ENCODE measurements at regions not wholly inside any gene's neighbourhood (a gene's known extent, or its start where the extent isn't known, plus 50 kb on each side); places are given as distances from the start of the nearest gene placed in this dataset.

DNA sequence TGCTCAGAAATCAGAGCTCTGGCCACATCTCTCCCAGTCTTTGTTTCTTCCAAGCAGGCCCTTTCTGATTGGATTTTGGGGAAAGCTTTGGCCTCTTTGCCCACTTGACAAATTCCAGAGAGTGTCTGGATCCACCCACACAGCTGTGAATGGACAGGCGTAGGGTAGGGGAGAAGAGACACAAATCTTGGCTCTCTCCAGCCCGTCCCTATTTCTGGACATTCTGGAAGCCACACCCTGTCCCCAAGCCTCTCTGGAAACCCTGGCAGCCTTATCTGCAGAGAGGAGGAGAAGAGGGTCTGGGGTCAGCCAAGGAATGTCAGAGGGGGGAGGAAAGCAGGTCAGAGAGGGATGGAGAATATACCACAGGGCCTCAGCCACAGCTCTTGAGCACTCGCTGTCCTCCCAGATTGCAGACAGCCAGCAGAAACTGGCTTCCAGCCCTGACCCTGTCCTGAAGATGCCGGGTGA, 59.5 kb upstream of the WNT11 start:
- Histone ChIP-seq H4K20me1 (ENCODE audit: insufficient read depth, low read length) (no peaks in the 10 kb centered on the region), H3K4me3 (ENCODE audit: insufficient read depth, low read depth, low read length) (no peak overlapping the region), H3K36me3 (ENCODE audit: insufficient read depth, low read length) (no peaks in the 10 kb centered on the region), H3K9ac (ENCODE audit: low read length) (no peak overlapping the region), H3K4me2 (ENCODE audit: low read length) (peak overlapping the region; percentile 68), H3K27me3 (ENCODE audit: insufficient read depth, low read length) (peaks cover 18% of the 10 kb centered on the region), H3K27ac (ENCODE audit: low read depth, low read length) (no peak overlapping the region), H3K4me1 (ENCODE audit: insufficient read depth, low read length) (peaks cover 12% of the 10 kb centered on the region), H3K79me2 (ENCODE audit: insufficient read depth, low read length) (no peaks in the 10 kb centered on the region), H2AFZ (ENCODE audit: low read depth, low read length) (no peak overlapping the region), H3K9me3 (ENCODE audit: insufficient read depth, low read depth, low read length) (peaks cover 5% of the 10 kb centered on the region)
- Mint-ChIP-seq H3K36me3 (ENCODE audit: low read depth, unreplicated experiment) (no peaks in the 10 kb centered on the region), H3K27ac (ENCODE audit: unreplicated experiment) (no peak overlapping the region), H3K9me3 (ENCODE audit: unreplicated experiment) (peaks cover 3% of the 10 kb centered on the region), H3K27me3 (ENCODE audit: low read depth, unreplicated experiment) (peaks cover 27% of the 10 kb centered on the region), H3K4me3 (ENCODE audit: unreplicated experiment) (no peak overlapping the region), H3K4me1 (ENCODE audit: low read depth, unreplicated experiment) (peaks cover 6% of the 10 kb centered on the region)
- FAIRE-seq (no peak), DNase-seq (ENCODE audit: low read depth) (peak; percentile 3)
- no peak for TF ChIP-seq EZH2 (IDR thresholded peaks at IDR 0.05; ENCODE audit: insufficient read depth, low read length)
- TF ChIP-seq, protein P1, sequence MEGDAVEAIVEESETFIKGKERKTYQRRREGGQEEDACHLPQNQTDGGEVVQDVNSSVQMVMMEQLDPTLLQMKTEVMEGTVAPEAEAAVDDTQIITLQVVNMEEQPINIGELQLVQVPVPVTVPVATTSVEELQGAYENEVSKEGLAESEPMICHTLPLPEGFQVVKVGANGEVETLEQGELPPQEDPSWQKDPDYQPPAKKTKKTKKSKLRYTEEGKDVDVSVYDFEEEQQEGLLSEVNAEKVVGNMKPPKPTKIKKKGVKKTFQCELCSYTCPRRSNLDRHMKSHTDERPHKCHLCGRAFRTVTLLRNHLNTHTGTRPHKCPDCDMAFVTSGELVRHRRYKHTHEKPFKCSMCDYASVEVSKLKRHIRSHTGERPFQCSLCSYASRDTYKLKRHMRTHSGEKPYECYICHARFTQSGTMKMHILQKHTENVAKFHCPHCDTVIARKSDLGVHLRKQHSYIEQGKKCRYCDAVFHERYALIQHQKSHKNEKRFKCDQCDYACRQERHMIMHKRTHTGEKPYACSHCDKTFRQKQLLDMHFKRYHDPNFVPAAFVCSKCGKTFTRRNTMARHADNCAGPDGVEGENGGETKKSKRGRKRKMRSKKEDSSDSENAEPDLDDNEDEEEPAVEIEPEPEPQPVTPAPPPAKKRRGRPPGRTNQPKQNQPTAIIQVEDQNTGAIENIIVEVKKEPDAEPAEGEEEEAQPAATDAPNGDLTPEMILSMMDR (IDR thresholded peaks at IDR 0.05; ENCODE audit: insufficient read depth, low read depth, low read length), result no peak

DNA sequence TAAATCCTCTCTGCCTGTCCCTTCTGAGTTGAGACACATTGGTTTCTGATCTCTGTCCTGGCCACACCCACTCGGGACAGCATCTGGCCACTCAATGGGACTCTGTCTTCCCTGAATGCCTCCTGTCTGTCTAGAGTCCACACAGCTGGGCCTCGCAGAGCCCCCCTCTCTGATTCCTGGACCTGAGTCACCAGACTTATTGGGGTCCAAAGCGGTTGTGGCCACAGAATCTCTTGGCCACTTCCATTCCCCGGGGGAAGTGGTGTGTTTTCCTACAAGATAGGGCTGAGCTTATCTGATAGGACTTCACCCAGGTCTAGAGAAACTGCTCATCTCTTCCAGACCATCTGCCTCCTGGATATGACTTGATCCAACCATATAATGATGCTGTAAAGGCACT, 57.4 kb upstream of the WNT11 start:
- Histone ChIP-seq H4K20me1 (ENCODE audit: insufficient read depth, low read length) (no peaks in the 10 kb centered on the region), H3K27ac (ENCODE audit: low read depth, low read length) (no peak overlapping the region), H2AFZ (ENCODE audit: low read depth, low read length) (no peak overlapping the region), H3K79me2 (ENCODE audit: insufficient read depth, low read length) (no peaks in the 10 kb centered on the region), H3K4me3 (ENCODE audit: insufficient read depth, low read depth, low read length) (no peak overlapping the region), H3K9me3 (ENCODE audit: insufficient read depth, low read depth, low read length) (peaks cover 3% of the 10 kb centered on the region), H3K4me1 (ENCODE audit: insufficient read depth, low read length) (peaks cover 12% of the 10 kb centered on the region), H3K4me2 (ENCODE audit: low read length) (no peak overlapping the region), H3K9ac (ENCODE audit: low read length) (no peak overlapping the region), H3K27me3 (ENCODE audit: insufficient read depth, low read length) (peaks cover 29% of the 10 kb centered on the region), H3K36me3 (ENCODE audit: insufficient read depth, low read length) (no peaks in the 10 kb centered on the region)
- Mint-ChIP-seq H3K36me3 (ENCODE audit: low read depth, unreplicated experiment) (no peaks in the 10 kb centered on the region), H3K4me1 (ENCODE audit: low read depth, unreplicated experiment) (peaks cover 6% of the 10 kb centered on the region), H3K4me3 (ENCODE audit: unreplicated experiment) (no peak overlapping the region), H3K27me3 (ENCODE audit: low read depth, unreplicated experiment) (peaks cover 44% of the 10 kb centered on the region), H3K9me3 (ENCODE audit: unreplicated experiment) (peaks cover 4% of the 10 kb centered on the region), H3K27ac (ENCODE audit: unreplicated experiment) (no peak overlapping the region)
- FAIRE-seq (no peak), DNase-seq (ENCODE audit: low read depth) (no peak)
- TF ChIP-seq, protein P1 (IDR thresholded peaks at IDR 0.05; ENCODE audit: insufficient read depth, low read depth, low read length), result no peak
- no peak for TF ChIP-seq EZH2 (IDR thresholded peaks at IDR 0.05; ENCODE audit: insufficient read depth, low read length)

DNA sequence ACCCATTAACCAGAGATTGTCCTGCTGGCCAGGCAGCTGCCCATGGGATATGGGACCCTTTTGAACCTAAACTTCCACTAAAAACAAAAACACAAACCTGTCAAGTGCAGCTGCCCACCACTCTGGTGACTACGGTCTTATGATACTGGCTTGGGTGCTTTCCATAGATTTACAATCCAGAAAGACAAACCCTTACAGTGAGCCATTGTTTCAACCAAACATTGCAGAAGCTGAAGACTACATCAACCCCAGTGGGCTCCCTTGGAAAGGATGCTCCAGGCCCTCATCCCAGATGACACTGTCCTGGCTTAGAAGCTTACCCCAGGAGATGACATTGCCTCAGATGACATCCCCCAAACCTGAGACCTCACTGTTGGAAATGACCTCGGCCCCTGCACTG, 56.9 kb upstream of the WNT11 start:
- H3K9me3 Mint-ChIP-seq (ENCODE audit: unreplicated experiment), result peaks cover 4% of the 10 kb centered on the region
- H3K27me3 Mint-ChIP-seq (ENCODE audit: low read depth, unreplicated experiment), result peaks cover 49% of the 10 kb centered on the region
- H2AFZ ChIP-seq (ENCODE audit: low read depth, low read length), result no peak overlapping the region
- H3K4me3 Mint-ChIP-seq (ENCODE audit: unreplicated experiment), result no peak overlapping the region
- peaks cover 34% of the 10 kb centered on the region for H3K27me3 ChIP-seq (ENCODE audit: insufficient read depth, low read length)
- H3K27ac Mint-ChIP-seq (ENCODE audit: unreplicated experiment), result no peak overlapping the region
- H3K9me3 ChIP-seq (ENCODE audit: insufficient read depth, low read depth, low read length), result no peaks in the 10 kb centered on the region
- H3K36me3 Mint-ChIP-seq (ENCODE audit: low read depth, unreplicated experiment), result no peaks in the 10 kb centered on the region
- no peak overlapping the region for H3K4me2 ChIP-seq (ENCODE audit: low read length)
- TF ChIP-seq, protein P1 (IDR thresholded peaks at IDR 0.05; ENCODE audit: insufficient read depth, low read depth, low read length), result no peak
- no peak for TF ChIP-seq EZH2 (IDR thresholded peaks at IDR 0.05; ENCODE audit: insufficient read depth, low read length)
- DNase-seq (ENCODE audit: low read depth), result no peak
- peaks cover 12% of the 10 kb centered on the region for H3K4me1 ChIP-seq (ENCODE audit: insufficient read depth, low read length)
- FAIRE-seq, result no peak
- no peaks in the 10 kb centered on the region for H4K20me1 ChIP-seq (ENCODE audit: insufficient read depth, low read length)
- no peak overlapping the region for H3K27ac ChIP-seq (ENCODE audit: low read depth, low read length)
- H3K79me2 ChIP-seq (ENCODE audit: insufficient read depth, low read length), result no peaks in the 10 kb centered on the region
- no peak overlapping the region for H3K9ac ChIP-seq (ENCODE audit: low read length)
- no peaks in the 10 kb centered on the region for H3K36me3 ChIP-seq (ENCODE audit: insufficient read depth, low read length)
- no peak overlapping the region for H3K4me3 ChIP-seq (ENCODE audit: insufficient read depth, low read depth, low read length)
- peaks cover 6% of the 10 kb centered on the region for H3K4me1 Mint-ChIP-seq (ENCODE audit: low read depth, unreplicated experiment)
